Heart right ventricle (tissue), 16 donors: ENCODE measurements at regions not wholly inside any gene's neighbourhood (a gene's known extent, or its start where the extent isn't known, plus 50 kb on each side); places are given as distances from the start of the nearest gene placed in this dataset.

Experiments
- ATAC-seq, 8 donors: fragments of 200-7000 bp; cut with Tn5 transposase; one replicate each; pipeline ENCODE4 v1.9.1; 2020; ENCODE audit warnings: mild to moderate bottlenecking in 8 of 8, moderate library complexity in 8 of 8, moderate number of reproducible peaks in 1 of 8
- DNase-seq, 2 donors: peaks; one replicate each; pipeline ENCODE4 v3.0.0-alpha.2; 2020
- H3K27ac ChIP-seq, 10 donors: fragments of 200-600 bp; sonication (generic) in 2 of 10; one replicate each; pipeline versions ENCODE4 v1.5.0 to v1.8.0; 2020 to 2022; ENCODE audit warnings: mild to moderate bottlenecking in 3 of 10
- H3K27me3 ChIP-seq, 7 donors: fragments of 200-600 bp; one replicate each; pipeline ENCODE4 v1.8.0; 2021 to 2022; ENCODE audit warnings: mild to moderate bottlenecking in 2 of 7
- H3K36me3 ChIP-seq, 9 donors: fragments of 200-600 bp; sonication (generic) in 1 of 9; one replicate each; pipeline versions ENCODE4 v1.5.0 to v1.8.0; 2020 to 2022; ENCODE audit warnings: mild to moderate bottlenecking in 2 of 9
- H3K4me1 ChIP-seq, 9 donors: fragments of 200-600 bp; sonication (generic) in 1 of 9; one replicate each; pipeline versions ENCODE4 v1.5.0 to v1.8.0; 2020 to 2022; ENCODE audit warnings: mild to moderate bottlenecking in 4 of 9
- H3K4me3 ChIP-seq, 10 donors: fragments of 200-600 bp; sonication (generic) in 2 of 10; one replicate each; pipeline versions ENCODE4 v1.5.0 to v1.8.0; 2020 to 2022; ENCODE audit warnings: mild to moderate bottlenecking in 7 of 10, moderate library complexity in 2 of 10
- H3K9me3 ChIP-seq, 11 donors: fragments of 200-600 bp in 10 of 11; sonication (generic) in 2 of 11; one replicate each; pipeline versions ENCODE4 v1.5.0 to v1.8.0; 2013 to 2022; ENCODE audit warnings: mild to moderate bottlenecking in 2 of 11, control low read depth in 1 of 11, moderate library complexity in 1 of 11
- CTCF ChIP-seq, 9 donors: fragments of 200-600 bp; sonication (generic) in 2 of 9; IDR thresholded peaks; one replicate each; pipeline versions ENCODE4 v1.5.0 to v1.8.0; 2021 to 2022; ENCODE audit warnings: antibody characterized with exemption in 9 of 9, mild to moderate bottlenecking in 5 of 9, moderate library complexity in 1 of 9
- WGBS, 2 donors: extraction: QIAGEN DNeasy Blood & Tissue Kit; methylation state at CpG; one replicate each; pipeline ENCODE4 v1.1.7; 2013; ENCODE audit warnings: inconsistent platforms in 1 of 2; 5-methylcytosine and 5-hydroxymethylcytosine counted together
- intact Hi-C, 10 donors: fragments of 100-400 bp; cut with DNase I; formaldehyde crosslinking; loops; one replicate each; pipeline versions ENCODE4 v1.11.1 to v1.14.2; 2022
- donor health status: Arrhythmogenic right ventricular cardiomyopathy.
- donor health status: ischemic (EF 13 %, LVEDD 7.1; RV severe dilation, severe dysfunction).
- donor health status: healthy with polysubstance abuse.
- donor health status: DM: no; HTN: yes; CAD: no.
- donor health status: DM: no; HTN: no; CAD: no.
- donor health status: ischemic (EF 25% LVEDD 6.9; RV normal size, moderate dysfunction).
- donor health status: ischemic (EF 25% LVEDD 5.7; RV mildly dilated, moderate dysfunction).
- donor health status: healthy.
- donor health status: DM: yes; HTN: yes; CAD: no.
- donor health status: Ischemic cardiomyopathy.
- donor health status: ischemic (EF 35%, LVEDD 5.7; RV mildly dilated, moderate dysfunction).
- donor health status: nonischemic (EF 11% LVEDD 7.7; RV severe dilation, severe dysfunction).
- donor health status: DM: yes; HTN: yes; CAD: no.
- donor health status: PGD.
- donor health status: ischemic (EF 29% LVEDD 5.4; RV normal size, mild dysfunction).
- donor health status: nonischemic (EF 23%, LVEDD 6.1; RV moderate dilation, normal function).

DNA sequence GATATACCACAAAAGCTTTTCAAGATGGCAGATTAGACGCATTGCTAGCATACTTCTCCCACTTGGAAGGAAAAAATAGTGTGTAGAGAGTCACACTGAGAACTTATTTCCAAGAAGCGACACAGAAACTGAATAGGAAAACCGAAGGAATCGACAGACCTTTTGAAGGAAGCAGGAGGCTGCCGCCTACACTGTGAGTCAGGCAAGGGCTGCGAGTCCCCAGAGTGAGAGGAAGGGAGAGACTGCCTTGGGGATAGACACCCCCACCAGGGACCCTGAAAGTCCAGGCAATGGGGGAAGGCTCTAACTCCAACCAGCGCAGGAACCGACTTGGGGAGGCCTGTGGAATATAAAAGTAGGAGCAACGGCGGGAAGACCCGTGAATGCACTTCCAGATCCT, 53.7 kb upstream of the SIRPG start:
- DNase-seq, result no peak
- 84 to 87% methylated on average over 11 of the region's 11 CpGs for WGBS, 2 donors
- no peak for ATAC-seq
- no peak overlapping the region for H3K27ac ChIP-seq
- intact Hi-C loops, result no loop called here
- H3K36me3 ChIP-seq, result no peaks in the 10 kb centered on the region
- TF ChIP-seq CTCF (IDR thresholded peaks at IDR 0.05), result no peak
- H3K27me3 ChIP-seq, result peaks cover 0 to 36% (median 7%) of the 10 kb centered on the region in 7 donors
- no peak overlapping the region for H3K4me3 ChIP-seq
- no peaks in the 10 kb centered on the region for H3K4me1 ChIP-seq
- H3K9me3 ChIP-seq, result peaks cover 0 to 28% (median 0%) of the 10 kb centered on the region in 11 donors

GRCh38 chr20:1710484-1710883, 52.9 kb upstream of the SIRPG start:
- DNase-seq (no peak), ATAC-seq (no peak)
- TF ChIP-seq CTCF (IDR thresholded peaks at IDR 0.05), result no peak
- WGBS, 2 donors, result 55 to 60% methylated on average over 7 of the region's 7 CpGs
- Histone ChIP-seq H3K9me3 (peaks cover 0 to 28% (median 0%) of the 10 kb centered on the region in 11 donors), H3K36me3 (no peaks in the 10 kb centered on the region), H3K4me3 (no peak overlapping the region), H3K27me3 (peaks cover 0 to 36% (median 7%) of the 10 kb centered on the region in 7 donors), H3K27ac (no peak overlapping the region), H3K4me1 (no peaks in the 10 kb centered on the region)
- intact Hi-C loops, result no loop called here

DNA sequence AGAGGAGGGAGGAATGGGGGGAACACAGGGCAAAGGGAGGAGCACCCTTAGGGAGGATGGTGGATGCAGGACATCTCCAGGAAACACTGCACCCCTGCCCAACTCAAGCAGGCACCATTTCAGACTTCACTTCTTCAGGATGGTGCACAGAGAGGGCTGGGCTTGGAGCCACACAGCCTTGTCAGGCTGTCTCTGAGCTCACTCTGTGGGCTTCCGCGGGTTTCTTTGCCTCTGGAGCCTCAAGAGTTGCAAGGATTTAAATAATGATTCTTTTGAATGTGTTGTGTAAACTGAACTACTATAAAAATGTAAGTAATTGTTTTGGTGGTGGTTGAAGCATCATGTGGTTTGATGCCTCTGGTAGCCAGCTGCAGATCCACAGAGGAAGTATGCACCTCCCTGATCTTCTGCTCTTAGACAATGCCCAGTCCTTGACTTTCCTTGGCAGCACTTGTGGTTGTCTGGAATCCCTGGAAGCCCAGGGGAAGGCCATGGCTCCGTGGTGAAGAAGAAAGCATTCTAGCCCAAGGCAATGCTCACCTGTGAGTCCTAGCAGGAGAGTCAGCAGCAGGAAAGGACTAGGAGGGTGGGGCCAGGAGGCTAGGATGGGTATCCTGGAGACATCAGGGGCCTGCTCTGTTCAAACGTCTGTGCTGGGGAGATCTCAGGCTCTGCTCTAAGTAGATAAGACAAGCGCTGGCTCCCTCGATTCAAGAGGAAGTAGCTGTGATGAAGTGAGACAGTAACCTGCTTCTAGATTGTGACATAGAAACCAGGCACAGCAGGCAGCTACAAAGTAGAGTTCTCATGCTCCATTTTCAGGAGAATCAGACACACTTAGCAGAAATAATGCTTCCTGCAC, 50.2 kb upstream of the SIRPG start:
- Histone ChIP-seq H3K4me1 (peaks cover 0 to 4% (median 0%) of the 10 kb centered on the region in 9 donors), H3K9me3 (peaks cover 0 to 12% (median 0%) of the 10 kb centered on the region in 11 donors), H3K27me3 (peaks cover 0 to 39% (median 7%) of the 10 kb centered on the region in 7 donors), H3K27ac (no peak overlapping the region), H3K4me3 (no peak overlapping the region), H3K36me3 (no peaks in the 10 kb centered on the region)
- 46 to 49% methylated on average over 6 of the region's 6 CpGs for WGBS, 2 donors
- ATAC-seq, result no peak
- TF ChIP-seq CTCF (IDR thresholded peaks at IDR 0.05), result no peak
- intact Hi-C loops, result no loop called here
- no peak for DNase-seq
